ENCODE measurements at regions not wholly inside any gene's neighbourhood (a gene's known extent, or its start where the extent isn't known, plus 50 kb on each side); places are given as distances from the start of the nearest gene placed in this dataset.
A peak's percentile ranks its signal among the peaks of the same experiment; 100 is the strongest.
"Not testable (repeated sequence)": the region's sequence is repeated elsewhere in the genome, so short reads cannot be mapped to it uniquely, and the experiment has no call there.

DNA sequence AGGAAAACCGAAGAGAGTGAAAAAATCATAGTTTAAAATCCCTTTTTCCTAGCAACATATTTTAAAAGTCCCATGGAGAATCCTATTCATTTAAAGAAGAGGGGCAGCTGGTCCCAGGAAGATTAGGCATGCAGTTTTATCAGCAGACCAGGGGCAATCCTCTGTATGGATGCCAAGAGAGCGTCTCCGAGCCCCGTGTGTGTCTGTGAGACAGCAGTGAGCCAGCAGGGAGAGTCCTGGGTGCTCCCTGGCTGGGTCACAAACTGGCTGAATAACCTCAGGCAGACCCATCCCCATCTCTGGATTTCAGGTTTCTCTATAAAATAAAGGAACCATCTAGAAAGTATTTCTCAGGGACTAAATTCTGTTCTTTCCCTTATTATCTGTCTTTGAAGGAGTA, 128.2 kb upstream of the RIOK3 start:
- Histone ChIP-seq H3K4me1 (ENCODE audit: insufficient read depth) (no peaks in the 10 kb centered on the region), H3K4me3 (no peak overlapping the region), H2AFZ (no peak overlapping the region), H4K20me1 (ENCODE audit: insufficient read depth, poor library complexity, severe bottlenecking) (no peaks in the 10 kb centered on the region), H3K9me2 (replicated peaks; ENCODE audit: insufficient read depth) (no peaks in the 10 kb centered on the region), H3K36me3 (replicated peaks; ENCODE audit: insufficient read depth, low read depth) (no peaks in the 10 kb centered on the region), H3K27me3 (no peaks in the 10 kb centered on the region), H3K79me2 (no peaks in the 10 kb centered on the region), H3K4me2 (no peak overlapping the region), H3K9me3 (ENCODE audit: low read depth) (no peaks in the 10 kb centered on the region), H3K27ac (no peak overlapping the region)
- TF ChIP-seq CTCF (IDR thresholded peaks at IDR 0.05; ENCODE audit: poor library complexity) (no peak), EZH2 (IDR thresholded peaks at IDR 0.05; ENCODE audit: borderline replicate concordance) (no peak), EZH2phosphoT487 (IDR thresholded peaks at IDR 0.05; ENCODE audit: low read depth, severe bottlenecking, unreplicated experiment) (no peak)
- WGBS (ENCODE audit: low lambda C conversion rate, missing lambda C conversion rate) = 87% methylated on average over 4 of the region's 4 CpGs
- DNase-seq (ENCODE audit: low spot score) = no peak

DNA sequence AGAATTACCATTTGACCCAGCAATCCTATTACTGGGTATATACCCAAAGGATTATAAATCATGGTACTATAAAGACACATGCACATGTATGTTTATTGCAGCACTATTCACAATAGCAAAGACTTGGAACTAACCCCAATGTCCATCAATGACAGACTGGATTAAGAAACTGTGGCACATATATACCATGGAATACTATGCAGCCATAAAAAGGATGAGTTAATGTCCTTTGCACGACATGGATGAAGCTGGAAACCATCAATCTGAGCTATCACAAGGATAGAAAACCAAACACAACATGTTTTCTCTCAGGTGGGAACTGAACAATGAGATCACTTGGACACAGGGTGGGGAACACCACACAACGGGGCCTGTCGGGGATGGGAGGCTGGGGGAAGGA, 123.4 kb upstream of the RIOK3 start:
- H3K4me3 ChIP-seq; H3K9me2 ChIP-seq (replicated peaks; ENCODE audit: insufficient read depth): not testable (repeated sequence)
- whole genome bisulfite sequencing (ENCODE audit: low lambda C conversion rate, missing lambda C conversion rate) = 100% methylated on average over 3 of the region's 3 CpGs

GRCh38 chr18:23330423-23330822, 122.7 kb upstream of the RIOK3 start:
- Histone ChIP-seq H3K79me2 (no peaks in the 10 kb centered on the region), H2AFZ (no peak overlapping the region), H4K20me1 (ENCODE audit: insufficient read depth, poor library complexity, severe bottlenecking) (no peaks in the 10 kb centered on the region), H3K27me3 (no peaks in the 10 kb centered on the region), H3K4me3 (no peak overlapping the region), H3K4me1 (ENCODE audit: insufficient read depth) (no peaks in the 10 kb centered on the region), H3K27ac (no peak overlapping the region), H3K36me3 (replicated peaks; ENCODE audit: insufficient read depth, low read depth) (no peaks in the 10 kb centered on the region), H3K9me3 (ENCODE audit: low read depth) (no peaks in the 10 kb centered on the region), H3K9me2 (replicated peaks; ENCODE audit: insufficient read depth) (no peaks in the 10 kb centered on the region), H3K4me2 (no peak overlapping the region)
- no peak for DNase-seq (ENCODE audit: low spot score)
- no peak for TF ChIP-seq CTCF (IDR thresholded peaks at IDR 0.05; ENCODE audit: poor library complexity)
- TF ChIP-seq EZH2phosphoT487 (IDR thresholded peaks at IDR 0.05; ENCODE audit: low read depth, severe bottlenecking, unreplicated experiment) = no peak
- no peak for TF ChIP-seq EZH2 (IDR thresholded peaks at IDR 0.05; ENCODE audit: borderline replicate concordance)
- WGBS (ENCODE audit: low lambda C conversion rate, missing lambda C conversion rate) = 69% methylated on average over 8 of the region's 8 CpGs

More for the DNA sequence above, 123.4 kb upstream of the RIOK3 start:
- H3K79me2 ChIP-seq; H3K9me3 ChIP-seq (ENCODE audit: low read depth); H2AFZ ChIP-seq; DNase-seq (ENCODE audit: low spot score); H3K27me3 ChIP-seq; H4K20me1 ChIP-seq (ENCODE audit: insufficient read depth, poor library complexity, severe bottlenecking); H3K4me2 ChIP-seq; H3K36me3 ChIP-seq (replicated peaks; ENCODE audit: insufficient read depth, low read depth); H3K4me1 ChIP-seq (ENCODE audit: insufficient read depth); H3K27ac ChIP-seq: not testable (repeated sequence)

DNA sequence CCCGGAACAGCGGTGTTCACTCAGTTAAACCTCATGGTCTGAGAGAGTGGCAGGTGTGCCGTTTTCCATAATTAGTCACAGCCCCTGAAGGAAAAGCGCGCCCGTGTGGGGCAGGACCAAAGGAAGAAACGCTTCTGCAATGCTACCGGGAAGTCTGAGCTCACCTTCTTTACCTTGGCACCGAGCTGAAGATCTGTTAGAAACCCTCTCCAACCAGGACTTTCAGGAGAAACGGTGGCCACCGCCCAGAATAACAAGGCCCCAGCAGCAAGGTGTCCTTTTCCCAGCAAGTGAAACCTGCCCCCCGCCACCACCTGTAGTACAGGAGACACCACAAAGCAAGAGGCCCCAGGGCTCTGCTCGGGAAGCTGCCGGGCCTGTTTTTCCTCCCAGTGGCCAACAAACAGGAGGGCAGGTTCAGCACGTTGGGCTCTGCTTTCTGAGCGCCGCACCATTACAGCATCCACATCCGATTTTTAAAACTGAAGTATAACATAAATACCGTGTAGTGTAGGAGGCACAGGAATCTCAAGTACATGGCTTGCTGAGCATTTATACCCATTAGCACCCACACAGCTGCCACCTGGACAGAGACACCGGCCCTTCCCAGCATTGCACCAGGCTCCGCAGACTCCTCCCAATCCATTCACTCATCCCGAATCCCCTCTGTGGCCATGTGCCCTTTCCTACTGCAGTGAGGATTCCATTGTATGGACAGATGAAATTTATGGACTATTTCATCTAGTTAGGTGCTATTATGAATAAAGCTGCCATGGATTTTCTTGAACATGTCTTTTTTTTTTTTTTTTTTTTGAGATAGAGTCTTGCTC, 121.8 kb upstream of the RIOK3 start:
- no peak overlapping the region for H3K4me3 ChIP-seq
- H3K27me3 ChIP-seq = no peaks in the 10 kb centered on the region
- H3K9me3 ChIP-seq (ENCODE audit: low read depth) = no peaks in the 10 kb centered on the region
- no peak overlapping the region for H3K4me2 ChIP-seq
- TF ChIP-seq EZH2 (IDR thresholded peaks at IDR 0.05; ENCODE audit: borderline replicate concordance) = no peak
- TF ChIP-seq CTCF (IDR thresholded peaks at IDR 0.05; ENCODE audit: poor library complexity) = no peak
- TF ChIP-seq EZH2phosphoT487 (IDR thresholded peaks at IDR 0.05; ENCODE audit: low read depth, severe bottlenecking, unreplicated experiment) = no peak
- H3K27ac ChIP-seq = peak overlapping the region; percentile 16
- 73% methylated on average over 22 of the region's 22 CpGs for WGBS (ENCODE audit: low lambda C conversion rate, missing lambda C conversion rate)
- H3K36me3 ChIP-seq (replicated peaks; ENCODE audit: insufficient read depth, low read depth) = no peaks in the 10 kb centered on the region
- H3K4me1 ChIP-seq (ENCODE audit: insufficient read depth) = no peaks in the 10 kb centered on the region
- H4K20me1 ChIP-seq (ENCODE audit: insufficient read depth, poor library complexity, severe bottlenecking) = no peaks in the 10 kb centered on the region
- peak; percentile 34 for DNase-seq (ENCODE audit: low spot score)
- no peaks in the 10 kb centered on the region for H3K9me2 ChIP-seq (replicated peaks; ENCODE audit: insufficient read depth)
- no peak overlapping the region for H2AFZ ChIP-seq
- H3K79me2 ChIP-seq = no peaks in the 10 kb centered on the region
